ENCODE measurements at regions not wholly inside any gene's neighbourhood (a gene's known extent, or its start where the extent isn't known, plus 50 kb on each side); places are given as distances from the start of the nearest gene placed in this dataset.

- no peak for TF ChIP-seq YY1 (IDR thresholded peaks at IDR 0.05; ENCODE audit: insufficient read depth, insufficient read length)
- TF ChIP-seq ZNF274 (IDR thresholded peaks at IDR 0.05; ENCODE audit: low read depth, low read length), result no peak
- no peak for TF ChIP-seq SUZ12 (IDR thresholded peaks at IDR 0.05; ENCODE audit: extremely low read depth, insufficient read depth, insufficient read length)
- Histone ChIP-seq H3K9me3 (ENCODE audit: insufficient read depth, low read length) (no peaks in the 10 kb centered on the region), H3K9ac (ENCODE audit: insufficient read length, low read depth) (no peak overlapping the region), H3K27me3 (ENCODE audit: insufficient read depth, insufficient read length) (no peaks in the 10 kb centered on the region), H3K36me3 (ENCODE audit: insufficient read depth, insufficient read length, low read length) (no peaks in the 10 kb centered on the region), H3K4me1 (ENCODE audit: insufficient read depth, insufficient read length) (no peaks in the 10 kb centered on the region), H3K4me3 (ENCODE audit: insufficient read length, low read depth) (no peak overlapping the region)
- DNase-seq (ENCODE audit: low read depth, low spot score), result no peak
Observed at GRCh38 chr2:226078666-226079065, 679.2 kb downstream of the NYAP2 start.

GRCh38 chr2:226077841-226078240 is 678.3 kb downstream of the NYAP2 start:
- Histone ChIP-seq H3K4me1 (ENCODE audit: insufficient read depth, insufficient read length) (no peaks in the 10 kb centered on the region), H3K9ac (ENCODE audit: insufficient read length, low read depth) (no peak overlapping the region), H3K27me3 (ENCODE audit: insufficient read depth, insufficient read length) (no peaks in the 10 kb centered on the region), H3K9me3 (ENCODE audit: insufficient read depth, low read length) (no peaks in the 10 kb centered on the region), H3K4me3 (ENCODE audit: insufficient read length, low read depth) (no peak overlapping the region), H3K36me3 (ENCODE audit: insufficient read depth, insufficient read length, low read length) (no peaks in the 10 kb centered on the region)
- DNase-seq (ENCODE audit: low read depth, low spot score), result no peak
- no peak for TF ChIP-seq SUZ12 (IDR thresholded peaks at IDR 0.05; ENCODE audit: extremely low read depth, insufficient read depth, insufficient read length)
- TF ChIP-seq YY1 (IDR thresholded peaks at IDR 0.05; ENCODE audit: insufficient read depth, insufficient read length), result no peak
- TF ChIP-seq ZNF274 (IDR thresholded peaks at IDR 0.05; ENCODE audit: low read depth, low read length), result no peak

GRCh38 chr2:226077031-226077430 is 677.5 kb downstream of the NYAP2 start:
- H3K9ac ChIP-seq (ENCODE audit: insufficient read length, low read depth), result no peak overlapping the region
- no peaks in the 10 kb centered on the region for H3K4me1 ChIP-seq (ENCODE audit: insufficient read depth, insufficient read length)
- no peak overlapping the region for H3K4me3 ChIP-seq (ENCODE audit: insufficient read length, low read depth)
- H3K27me3 ChIP-seq (ENCODE audit: insufficient read depth, insufficient read length), result no peaks in the 10 kb centered on the region
- no peaks in the 10 kb centered on the region for H3K9me3 ChIP-seq (ENCODE audit: insufficient read depth, low read length)
- TF ChIP-seq YY1 (IDR thresholded peaks at IDR 0.05; ENCODE audit: insufficient read depth, insufficient read length) (no peak), ZNF274 (IDR thresholded peaks at IDR 0.05; ENCODE audit: low read depth, low read length) (no peak), SUZ12 (IDR thresholded peaks at IDR 0.05; ENCODE audit: extremely low read depth, insufficient read depth, insufficient read length) (no peak)
- H3K36me3 ChIP-seq (ENCODE audit: insufficient read depth, insufficient read length, low read length), result no peaks in the 10 kb centered on the region
- no peak for DNase-seq (ENCODE audit: low read depth, low spot score)

- no peaks in the 10 kb centered on the region for H3K9me3 ChIP-seq (ENCODE audit: insufficient read depth, low read length)
- no peak overlapping the region for H3K9ac ChIP-seq (ENCODE audit: insufficient read length, low read depth)
- no peaks in the 10 kb centered on the region for H3K4me1 ChIP-seq (ENCODE audit: insufficient read depth, insufficient read length)
- H3K4me3 ChIP-seq (ENCODE audit: insufficient read length, low read depth), result no peak overlapping the region
- TF ChIP-seq SUZ12 (IDR thresholded peaks at IDR 0.05; ENCODE audit: extremely low read depth, insufficient read depth, insufficient read length) (no peak), YY1 (IDR thresholded peaks at IDR 0.05; ENCODE audit: insufficient read depth, insufficient read length) (no peak), ZNF274 (IDR thresholded peaks at IDR 0.05; ENCODE audit: low read depth, low read length) (no peak)
- H3K27me3 ChIP-seq (ENCODE audit: insufficient read depth, insufficient read length), result no peaks in the 10 kb centered on the region
- no peaks in the 10 kb centered on the region for H3K36me3 ChIP-seq (ENCODE audit: insufficient read depth, insufficient read length, low read length)
- no peak for DNase-seq (ENCODE audit: low read depth, low spot score)
Observed at GRCh38 chr2:226076529-226076928, 677.0 kb downstream of the NYAP2 start.

- no peaks in the 10 kb centered on the region for H3K36me3 ChIP-seq (ENCODE audit: insufficient read depth, insufficient read length, low read length)
- no peaks in the 10 kb centered on the region for H3K4me1 ChIP-seq (ENCODE audit: insufficient read depth, insufficient read length)
- DNase-seq (ENCODE audit: low read depth, low spot score), result no peak
- no peak overlapping the region for H3K4me3 ChIP-seq (ENCODE audit: insufficient read length, low read depth)
- no peak overlapping the region for H3K9ac ChIP-seq (ENCODE audit: insufficient read length, low read depth)
- H3K27me3 ChIP-seq (ENCODE audit: insufficient read depth, insufficient read length), result no peaks in the 10 kb centered on the region
- H3K9me3 ChIP-seq (ENCODE audit: insufficient read depth, low read length), result no peaks in the 10 kb centered on the region
- no peak for TF ChIP-seq SUZ12 (IDR thresholded peaks at IDR 0.05; ENCODE audit: extremely low read depth, insufficient read depth, insufficient read length)
- TF ChIP-seq ZNF274 (IDR thresholded peaks at IDR 0.05; ENCODE audit: low read depth, low read length), result no peak
- no peak for TF ChIP-seq YY1 (IDR thresholded peaks at IDR 0.05; ENCODE audit: insufficient read depth, insufficient read length)
Observed at GRCh38 chr2:226074391-226074790, 674.9 kb downstream of the NYAP2 start.

GRCh38 chr2:226073496-226074160 is 674.1 kb downstream of the NYAP2 start:
- no peaks in the 10 kb centered on the region for H3K9me3 ChIP-seq (ENCODE audit: insufficient read depth, low read length)
- H3K9ac ChIP-seq (ENCODE audit: insufficient read length, low read depth), result no peak overlapping the region
- no peak for DNase-seq (ENCODE audit: low read depth, low spot score)
- no peaks in the 10 kb centered on the region for H3K4me1 ChIP-seq (ENCODE audit: insufficient read depth, insufficient read length)
- H3K36me3 ChIP-seq (ENCODE audit: insufficient read depth, insufficient read length, low read length), result no peaks in the 10 kb centered on the region
- no peak for TF ChIP-seq SUZ12 (IDR thresholded peaks at IDR 0.05; ENCODE audit: extremely low read depth, insufficient read depth, insufficient read length)
- no peak for TF ChIP-seq ZNF274 (IDR thresholded peaks at IDR 0.05; ENCODE audit: low read depth, low read length)
- no peak for TF ChIP-seq YY1 (IDR thresholded peaks at IDR 0.05; ENCODE audit: insufficient read depth, insufficient read length)
- no peaks in the 10 kb centered on the region for H3K27me3 ChIP-seq (ENCODE audit: insufficient read depth, insufficient read length)
- H3K4me3 ChIP-seq (ENCODE audit: insufficient read length, low read depth), result no peak overlapping the region

GRCh38 chr2:226066873-226067272 is 667.4 kb downstream of the NYAP2 start:
- H3K4me3 ChIP-seq (ENCODE audit: insufficient read length, low read depth), result no peak overlapping the region
- H3K36me3 ChIP-seq (ENCODE audit: insufficient read depth, insufficient read length, low read length), result no peaks in the 10 kb centered on the region
- no peak for DNase-seq (ENCODE audit: low read depth, low spot score)
- H3K9ac ChIP-seq (ENCODE audit: insufficient read length, low read depth), result no peak overlapping the region
- no peaks in the 10 kb centered on the region for H3K9me3 ChIP-seq (ENCODE audit: insufficient read depth, low read length)
- H3K27me3 ChIP-seq (ENCODE audit: insufficient read depth, insufficient read length), result no peaks in the 10 kb centered on the region
- no peak for TF ChIP-seq YY1 (IDR thresholded peaks at IDR 0.05; ENCODE audit: insufficient read depth, insufficient read length)
- no peak for TF ChIP-seq ZNF274 (IDR thresholded peaks at IDR 0.05; ENCODE audit: low read depth, low read length)
- TF ChIP-seq SUZ12 (IDR thresholded peaks at IDR 0.05; ENCODE audit: extremely low read depth, insufficient read depth, insufficient read length), result no peak
- no peaks in the 10 kb centered on the region for H3K4me1 ChIP-seq (ENCODE audit: insufficient read depth, insufficient read length)
